ENCODE measurements at regions not wholly inside any gene's neighbourhood (a gene's known extent, or its start where the extent isn't known, plus 50 kb on each side); places are given as distances from the start of the nearest gene placed in this dataset.

DNA sequence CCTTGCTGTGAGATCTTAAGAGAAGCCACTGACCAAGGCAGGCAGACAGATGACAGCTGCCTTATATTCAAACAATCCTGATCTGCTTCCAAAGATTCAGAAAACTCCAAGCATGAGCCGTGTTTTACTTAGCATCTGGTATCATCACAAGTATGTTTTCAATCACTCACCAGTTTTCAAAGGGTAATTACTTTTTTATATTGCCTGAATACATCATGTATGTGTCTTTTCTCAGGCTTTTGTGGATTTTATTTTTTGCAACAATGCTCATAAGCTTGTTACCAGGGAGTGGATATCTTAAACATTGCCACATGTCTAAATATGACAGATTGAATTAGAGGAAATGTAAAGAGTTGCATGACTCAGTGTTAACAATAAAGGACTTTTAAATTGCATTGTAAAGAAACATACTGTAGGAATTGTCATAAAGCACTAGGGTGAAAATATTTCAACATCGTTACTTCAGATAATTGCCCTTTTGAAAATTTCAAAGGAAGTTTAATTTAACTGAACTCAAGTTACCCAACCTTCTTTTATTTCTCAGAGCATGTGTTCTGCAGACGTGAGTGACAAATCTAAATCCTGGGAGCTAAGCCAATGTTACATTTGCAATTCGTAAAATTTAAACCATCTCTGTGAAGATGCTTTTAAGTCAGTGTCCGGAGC lies 326.1 kb downstream of the PLK2 start:
- DNase-seq = no peak
- intact Hi-C loops (cut with DNase I) = no loop called here
- WGBS, 2 donors = 34 to 36% methylated on average over 5 of the region's 5 CpGs
- peak in 2 of 8 donors; percentile 22 to 42 for ATAC-seq
- no peak overlapping the region for H3K4me3 ChIP-seq
- no peaks in the 10 kb centered on the region for H3K9me3 ChIP-seq
- no peak overlapping the region for H3K27ac ChIP-seq
- no peaks in the 10 kb centered on the region for H3K36me3 ChIP-seq
- no peaks in the 10 kb centered on the region for H3K27me3 ChIP-seq
- TF ChIP-seq, protein P1, sequence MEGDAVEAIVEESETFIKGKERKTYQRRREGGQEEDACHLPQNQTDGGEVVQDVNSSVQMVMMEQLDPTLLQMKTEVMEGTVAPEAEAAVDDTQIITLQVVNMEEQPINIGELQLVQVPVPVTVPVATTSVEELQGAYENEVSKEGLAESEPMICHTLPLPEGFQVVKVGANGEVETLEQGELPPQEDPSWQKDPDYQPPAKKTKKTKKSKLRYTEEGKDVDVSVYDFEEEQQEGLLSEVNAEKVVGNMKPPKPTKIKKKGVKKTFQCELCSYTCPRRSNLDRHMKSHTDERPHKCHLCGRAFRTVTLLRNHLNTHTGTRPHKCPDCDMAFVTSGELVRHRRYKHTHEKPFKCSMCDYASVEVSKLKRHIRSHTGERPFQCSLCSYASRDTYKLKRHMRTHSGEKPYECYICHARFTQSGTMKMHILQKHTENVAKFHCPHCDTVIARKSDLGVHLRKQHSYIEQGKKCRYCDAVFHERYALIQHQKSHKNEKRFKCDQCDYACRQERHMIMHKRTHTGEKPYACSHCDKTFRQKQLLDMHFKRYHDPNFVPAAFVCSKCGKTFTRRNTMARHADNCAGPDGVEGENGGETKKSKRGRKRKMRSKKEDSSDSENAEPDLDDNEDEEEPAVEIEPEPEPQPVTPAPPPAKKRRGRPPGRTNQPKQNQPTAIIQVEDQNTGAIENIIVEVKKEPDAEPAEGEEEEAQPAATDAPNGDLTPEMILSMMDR (IDR thresholded peaks at IDR 0.05) = no peak
- peaks cover 0 to 25% (median 11%) of the 10 kb centered on the region in 9 donors for H3K4me1 ChIP-seq

DNA sequence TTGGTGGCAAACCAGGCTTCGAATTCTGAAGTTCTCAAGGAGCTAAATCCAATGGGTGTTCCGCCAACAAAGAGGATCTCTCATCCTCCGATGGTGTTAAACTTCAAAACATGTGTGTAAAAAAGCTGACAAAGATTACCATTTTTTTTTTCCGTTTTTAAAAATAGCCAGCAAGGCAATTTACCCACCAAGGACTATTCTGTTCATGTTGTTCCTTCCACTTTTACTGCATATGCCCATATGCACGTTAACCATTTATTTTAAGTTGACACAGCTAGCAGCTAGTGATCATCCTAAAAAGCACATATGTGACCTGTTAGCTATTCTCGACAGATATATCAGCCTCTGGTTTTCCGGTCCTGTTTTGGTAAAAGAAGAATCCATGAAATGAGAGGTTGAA lies 326.7 kb downstream of the PLK2 start:
- DNase-seq (no peak), ATAC-seq (no peak)
- Histone ChIP-seq H3K4me1 (peaks cover 0 to 30% (median 11%) of the 10 kb centered on the region in 9 donors), H3K27ac (peak overlapping the region in 1 of 10 donors; percentile 11), H3K9me3 (no peaks in the 10 kb centered on the region), H3K36me3 (no peaks in the 10 kb centered on the region), H3K27me3 (no peaks in the 10 kb centered on the region), H3K4me3 (no peak overlapping the region)
- TF ChIP-seq, protein P1 (IDR thresholded peaks at IDR 0.05) = no peak
- 67 to 68% methylated on average over 7 of the region's 7 CpGs for WGBS, 2 donors
- intact Hi-C loops (cut with DNase I) = no loop called here

DNA sequence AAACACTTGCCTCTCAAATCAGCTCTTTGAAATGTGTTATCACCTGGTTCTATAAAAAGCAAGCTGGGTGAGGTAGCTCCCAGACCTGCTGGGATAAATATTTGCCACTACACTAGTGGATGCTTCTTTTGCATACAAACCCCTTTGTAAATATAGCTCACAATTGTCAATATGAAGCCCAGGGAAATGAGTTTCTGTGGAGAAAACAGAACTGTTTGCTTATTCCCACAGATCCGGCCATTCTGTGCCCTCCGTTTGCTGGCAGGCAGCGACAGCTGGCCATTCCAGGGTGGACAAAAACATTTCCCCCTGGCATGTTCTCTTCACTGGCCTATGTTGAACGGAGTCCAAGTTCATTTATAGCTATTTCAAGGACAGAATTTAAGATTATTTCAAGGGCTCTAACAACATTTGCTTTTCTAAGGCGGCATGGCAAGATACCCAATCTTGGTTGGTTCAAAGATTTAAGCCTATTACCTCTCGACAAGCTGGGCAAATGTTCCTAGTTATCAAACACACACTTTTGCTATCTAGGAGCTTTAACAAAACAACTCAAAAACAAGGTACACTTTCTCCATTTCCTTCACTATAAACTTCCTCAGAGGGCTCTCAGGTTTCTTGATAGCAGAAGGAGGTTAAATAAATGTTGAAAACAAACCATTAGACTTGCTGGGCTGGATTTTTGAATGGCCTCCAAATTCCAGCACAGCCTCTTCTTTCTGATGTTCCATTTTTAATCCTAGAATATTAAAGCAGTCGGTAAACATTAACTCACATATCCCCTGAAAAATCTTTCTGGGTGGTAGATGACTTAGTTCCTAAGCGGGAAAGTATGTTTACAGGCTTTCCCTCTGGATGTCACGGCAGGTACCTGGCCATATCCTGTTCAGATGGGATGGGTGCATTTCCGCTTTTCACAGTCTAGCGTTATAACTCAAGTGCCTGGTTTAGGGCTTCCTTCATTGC lies 332.3 kb downstream of the PLK2 start:
- Histone ChIP-seq H3K36me3 (no peaks in the 10 kb centered on the region), H3K9me3 (no peaks in the 10 kb centered on the region), H3K27ac (peak overlapping the region in 7 of 10 donors; percentile 4 to 73 (median 70)), H3K27me3 (no peaks in the 10 kb centered on the region), H3K4me3 (peak overlapping the region in 1 of 10 donors; percentile 0), H3K4me1 (peaks cover 0 to 31% (median 23%) of the 10 kb centered on the region in 9 donors)
- intact Hi-C loops (cut with DNase I) = loop anchor here in 1 of 10 donors (5.0 to 10.0 kb wide), 2 partner anchors 55 to 327 kb away; no protein-coding TSS in a partner anchor
- DNase-seq (no peak), ATAC-seq (peak in 7 of 8 donors; percentile 25 to 81 (median 69))
- TF ChIP-seq, protein P1 (IDR thresholded peaks at IDR 0.05) = no peak
- 37 to 47% methylated on average over 11 of the region's 11 CpGs for WGBS, 2 donors

DNA sequence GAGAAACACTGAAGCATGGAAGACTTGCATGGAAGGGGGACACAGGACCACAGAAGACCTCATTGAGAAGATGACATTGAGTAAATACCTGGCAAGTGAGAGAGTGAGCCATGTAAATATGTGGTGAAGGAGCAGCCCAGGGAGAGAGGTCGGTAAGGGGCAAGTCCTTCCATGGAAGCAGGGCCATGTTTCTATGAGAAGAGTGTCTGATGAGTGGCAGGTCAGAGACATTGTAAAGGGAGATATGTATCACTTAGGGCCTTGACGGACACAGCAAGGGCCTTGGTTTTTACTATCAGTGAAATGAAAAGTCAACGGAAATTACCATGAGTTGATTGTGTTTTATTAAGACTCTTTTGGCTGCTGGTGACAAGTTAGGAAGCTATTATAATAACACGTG lies 336.4 kb downstream of the PLK2 start:
- H3K27me3 ChIP-seq = no peaks in the 10 kb centered on the region
- DNase-seq = no peak
- H3K9me3 ChIP-seq = no peaks in the 10 kb centered on the region
- H3K27ac ChIP-seq = no peak overlapping the region
- no peak for ATAC-seq
- no peaks in the 10 kb centered on the region for H3K36me3 ChIP-seq
- 74 to 78% methylated on average over 4 of the region's 4 CpGs for WGBS, 2 donors
- peaks cover 0 to 31% (median 23%) of the 10 kb centered on the region in 9 donors for H3K4me1 ChIP-seq
- H3K4me3 ChIP-seq = no peak overlapping the region
- intact Hi-C loops (cut with DNase I) = loop anchor here in 1 of 10 donors (10.0 kb wide), 1 partner anchor 331 kb away; no protein-coding TSS in a partner anchor
- TF ChIP-seq, protein P1 (IDR thresholded peaks at IDR 0.05) = no peak
